ENCODE measurements at regions not wholly inside any gene's neighbourhood (a gene's known extent, or its start where the extent isn't known, plus 50 kb on each side); places are given as distances from the start of the nearest gene placed in this dataset.

GRCh38 chr20:11492386-11492785 lies 425.3 kb upstream of the BTBD3 start (continued):
- TF ChIP-seq MAFK (IDR thresholded peaks at IDR 0.05; ENCODE audit: low read depth, low read length), result no peak

GRCh38 chr20:11492846-11493245 lies 424.8 kb upstream of the BTBD3 start:
- Histone ChIP-seq H3K14ac (ENCODE audit: insufficient read length) (no peak overlapping the region), H3K56ac (replicated peaks; ENCODE audit: insufficient read length, low read depth, low read length) (no peak overlapping the region), H2BK12ac (ENCODE audit: low read depth, low read length) (no peak overlapping the region), H3K4me2 (ENCODE audit: insufficient read depth in 1 of 2, low read depth in 2 of 2, low read length in 2 of 2) (no peak overlapping the region), H4K20me1 (replicated peaks in 1 of 2; ENCODE audit: control insufficient read depth in 1 of 2, insufficient read depth in 2 of 2, low read length in 2 of 2) (no peaks in the 10 kb centered on the region), H2BK15ac (ENCODE audit: low read length) (no peak overlapping the region), H3K4me3 (ENCODE audit: extremely low read depth in 1 of 4, insufficient read depth in 2 of 4, low read depth in 3 of 4, low read length in 4 of 4) (no peak overlapping the region), H2AFZ (ENCODE audit: low read length) (no peak overlapping the region), H2BK20ac (ENCODE audit: low read length) (no peak overlapping the region), H2BK5ac (ENCODE audit: low read depth, low read length) (no peak overlapping the region), H4K5ac (ENCODE audit: insufficient read length, low read depth, low read length) (no peak overlapping the region), H3K27me3 (replicated peaks in 1 of 4; ENCODE audit: control insufficient read depth in 3 of 4, extremely low read depth in 1 of 4, insufficient read depth in 3 of 4, low read length in 3 of 4) (no peaks in the 10 kb centered on the region), H3K4me1 (replicated peaks in 1 of 4; ENCODE audit: control insufficient read depth in 3 of 4, insufficient read depth in 4 of 4, low read length in 3 of 4) (peaks cover 0 to 5% (median 2%) of the 10 kb centered on the region in 4 experiments; a peak in 2 of 7 replicates), H3K18ac (ENCODE audit: extremely low read depth, low read length) (no peak overlapping the region), H3K9me3 (ENCODE audit: insufficient read depth in 2 of 2, low read depth in 1 of 2, low read length in 1 of 2) (no peaks in the 10 kb centered on the region), H2AK5ac (ENCODE audit: low read depth, low read length) (no peak overlapping the region), H3K23ac (ENCODE audit: insufficient read length) (no peak overlapping the region), H2BK120ac (replicated peaks; ENCODE audit: low read depth, low read length) (no peak overlapping the region), H3K23me2 (ENCODE audit: low read depth, low read length) (no peaks in the 10 kb centered on the region), H3K9ac (replicated peaks in 1 of 4; ENCODE audit: extremely low read depth in 1 of 4, low read depth in 3 of 4, low read length in 3 of 4) (no peak overlapping the region), H4K91ac (replicated peaks; ENCODE audit: insufficient read length, low read length) (no peak overlapping the region), H3K27ac (ENCODE audit: low read depth, low read length) (no peak overlapping the region), H3K79me2 (ENCODE audit: control insufficient read depth in 1 of 2, insufficient read depth in 2 of 2, low read length in 2 of 2) (no peaks in the 10 kb centered on the region), H3K4ac (replicated peaks; ENCODE audit: insufficient read length, low read depth, low read length) (no peak overlapping the region), H4K8ac (ENCODE audit: extremely low read depth, insufficient read depth, low read length) (no peak overlapping the region), H3K79me1 (ENCODE audit: low read depth, low read length) (no peaks in the 10 kb centered on the region), H3K36me3 (ENCODE audit: control insufficient read depth in 2 of 4, insufficient read depth in 4 of 4, low read length in 3 of 4) (no peaks in the 10 kb centered on the region; a peak in 1 of 8 replicates)
- ChIA-PET CTCF (ENCODE audit: partially characterized antibody) (interaction anchor here (0.6 kb wide), 1 partner anchor 846 kb away, joined by 5 read pairs; no protein-coding TSS in a partner anchor), POLR2A (ENCODE audit: partially characterized antibody) (no interaction called here)
- FAIRE-seq, result no peak
- DNase-seq (ENCODE audit: low read depth in 1 of 2, low spot score in 2 of 2), result no peak
- TF ChIP-seq RAD21 (IDR thresholded peaks at IDR 0.05 in 1 of 2, conservative IDR thresholded peaks at IDR 0.05 in 1 of 2; ENCODE audit: low read depth in 2 of 2, low read length in 2 of 2) (no peak), HDAC6 (IDR thresholded peaks at IDR 0.05; ENCODE audit: low read depth, low read length) (no peak)

Measured in H1 (cell line).